K562 (cell line): ENCODE measurements at regions not wholly inside any gene's neighbourhood (a gene's known extent, or its start where the extent isn't known, plus 50 kb on each side); places are given as distances from the start of the nearest gene placed in this dataset.

ENCODE experiments used
- ATAC-seq: fragments of 200-7000 bp; cut with Tn5 transposase; 3 replicates; pipeline ENCODE4 v1.9.1; 2020; ENCODE audit warnings: moderate library complexity
- BruUV-seq: library from RNA; stranded (reverse); fragments of 400-500 nt; replicated peaks from 2 replicates; lab custom pipeline; 2021; lab: Mats Ljungman, UMichigan
- CTCF ChIA-PET: fragments of 300-600 bp; formaldehyde crosslinking; extraction: SDS; loops from one replicate; lab custom pipeline; 2021; ENCODE audit warnings: low intra/inter-chr PET ratio; lab: Yijun Ruan, JAX
- POLR2A ChIA-PET: fragments of 300-600, 350-650 bp; sonication (Branson Sonifier 250); formaldehyde crosslinking; extraction: SDS; loops from one replicate; lab custom pipeline; 2021; ENCODE audit warnings: antibody characterized with exemption, inconsistent platforms; lab: Yijun Ruan, JAX
- DNase-seq, 4 experiments: peaks; one replicate each; pipeline versions ENCODE4 v3.0.0 to v3.0.0-alpha.2; 2011 to 2018; ENCODE audit warnings: low spot score in 3 of 4, mixed read lengths in 3 of 4; ENCODE audit errors: extremely low read depth in 1 of 4
- FAIRE-seq: peaks from 2 replicates; lab custom pipeline; 2011; peaks lifted over from hg19 to GRCh38; lab: Jason Lieb, UNC
- H2AFZ ChIP-seq: 2 replicates; pipeline ENCODE4 v1.6.0; 2011; ENCODE audit warnings: low read depth, low read length, control low read depth, inconsistent platforms
- H3K27ac ChIP-seq: fragments of 200-600 bp; 3 replicates; pipeline ENCODE4 v1.8.0; 2011; ENCODE audit warnings: low read depth, mild to moderate bottlenecking, control low read depth, inconsistent platforms, low read length, moderate library complexity, mixed read lengths; ENCODE audit errors: extremely low read depth
- H3K27me3 ChIP-seq, 2 experiments: fragments of 300-600 bp in 1 of 2; 2 replicates in 1 of 2; 3 replicates in 1 of 2; pipeline versions ENCODE4 v1.6.0 to v1.8.0; 2011; ENCODE audit warnings: inconsistent platforms in 2 of 2, low read length in 2 of 2, mild to moderate bottlenecking in 1 of 2, mixed read lengths in 1 of 2, moderate library complexity in 1 of 2; ENCODE audit not compliant: control insufficient read depth in 2 of 2, insufficient read depth in 2 of 2
- H3K36me3 ChIP-seq: fragments of 300-600 bp; 3 replicates; pipeline ENCODE4 v1.8.0; 2011; ENCODE audit warnings: mild to moderate bottlenecking, low read length, inconsistent platforms; ENCODE audit not compliant: control insufficient read depth, insufficient read depth
- H3K4me1 ChIP-seq, 2 experiments: fragments of 200-600 bp in 1 of 2; replicated peaks in 1 of 2; 2 replicates in 1 of 2; 3 replicates in 1 of 2; pipeline versions ENCODE4 v1.5.1 to v1.8.0; 2011; ENCODE audit warnings: inconsistent platforms in 2 of 2, low read length in 2 of 2, mild to moderate bottlenecking in 1 of 2, mixed read lengths in 1 of 2, moderate library complexity in 1 of 2; ENCODE audit not compliant: control insufficient read depth in 2 of 2, insufficient read depth in 2 of 2
- H3K4me2 ChIP-seq: 2 replicates; pipeline ENCODE4 v1.6.1; 2011; ENCODE audit warnings: low read length, control low read depth, inconsistent platforms, mixed read lengths; ENCODE audit not compliant: insufficient read depth
- H3K4me3 ChIP-seq: fragments of 200-600 bp; sonication (generic), shearing (Covaris generic); 2 replicates; pipeline ENCODE4 v1.5.1; 2016; ENCODE audit warnings: control low read depth, inconsistent platforms
- H3K79me2 ChIP-seq: fragments of 200-600 bp; 3 replicates; pipeline ENCODE4 v1.8.0; 2011; ENCODE audit warnings: low read length, inconsistent platforms; ENCODE audit not compliant: control insufficient read depth, insufficient read depth
- H3K9ac ChIP-seq, 2 experiments: 2 replicates each; pipeline versions ENCODE4 v1.6.0 to v1.6.1; 2011; ENCODE audit warnings: low read depth in 2 of 2, low read length in 2 of 2, control low read depth in 1 of 2, inconsistent platforms in 1 of 2, mild to moderate bottlenecking in 1 of 2, mixed read lengths in 1 of 2; ENCODE audit not compliant: insufficient read depth in 1 of 2
- H3K9me1 ChIP-seq: one replicate; pipeline ENCODE4 v1.6.0; 2011; ENCODE audit warnings: inconsistent platforms, mild to moderate bottlenecking, low read length, moderate library complexity; ENCODE audit not compliant: control insufficient read depth, insufficient read depth
- H3K9me3 ChIP-seq: replicated peaks from 2 replicates; pipeline ENCODE4 v1.5.1; 2011; ENCODE audit warnings: low read depth, low read length, inconsistent platforms; ENCODE audit not compliant: control insufficient read depth, insufficient read depth
- H4K20me1 ChIP-seq: replicated peaks from 2 replicates; pipeline ENCODE4 v1.6.1; 2011; ENCODE audit warnings: low read length, inconsistent platforms, mixed read lengths; ENCODE audit not compliant: control insufficient read depth, insufficient read depth
- CHD4 ChIP-seq: fragments of 200-600 bp; sonication (generic); IDR thresholded peaks from 3 replicates; pipeline ENCODE4 v1.6.1; 2012; ENCODE audit warnings: low read depth, mild to moderate bottlenecking, mixed read lengths, low read length, inconsistent platforms; ENCODE audit not compliant: insufficient read depth, insufficient replicate concordance, poor library complexity, severe bottlenecking
- DDX20 ChIP-seq: fragments of 450-650 bp; IDR thresholded peaks from 2 replicates; pipeline ENCODE4 v1.6.1; 2016; ENCODE audit warnings: missing genetic modification characterization, low read depth, mild to moderate bottlenecking, missing compliant biosample characterization, moderate library complexity
- ELF1 ChIP-seq: fragments of 200-800 bp; sonication (Bioruptor generic); IDR thresholded peaks from 2 replicates; pipeline ENCODE4 v1.6.1; 2016; ENCODE audit warnings: missing genetic modification characterization, missing compliant biosample characterization
- GATAD2A ChIP-seq: fragments of 450-650 bp; IDR thresholded peaks from 2 replicates; pipeline ENCODE4 v1.6.1; 2017
- HNRNPUL1 ChIP-seq: fragments of 200-400 bp; formaldehyde crosslinking; IDR thresholded peaks from 2 replicates; pipeline ENCODE4 v1.6.1; 2017; ENCODE audit warnings: low read length
- LARP7 ChIP-seq: fragments of 450-650 bp; IDR thresholded peaks from 2 replicates; pipeline ENCODE4 v1.6.1; 2016
- RBM15 ChIP-seq: fragments of 200-400 bp; formaldehyde crosslinking; IDR thresholded peaks from 2 replicates; pipeline ENCODE4 v1.6.1; 2018; ENCODE audit warnings: mild to moderate bottlenecking, low read length, moderate library complexity; ENCODE audit not compliant: insufficient read depth
- SRSF3 ChIP-seq: fragments of 200-400 bp; formaldehyde crosslinking; IDR thresholded peaks from 2 replicates; pipeline ENCODE4 v1.6.1; 2016; ENCODE audit warnings: mild to moderate bottlenecking, low read length, moderate library complexity; ENCODE audit not compliant: insufficient read depth
- TCF7 ChIP-seq: sonication (generic); IDR thresholded peaks from 2 replicates; pipeline ENCODE4 v1.6.1; 2016; ENCODE audit warnings: antibody characterized with exemption, borderline replicate concordance
- TOE1 ChIP-seq, 2 experiments: fragments of 450-650 bp in 1 of 2; sonication (generic) in 1 of 2; formaldehyde crosslinking in 1 of 2; IDR thresholded peaks; 2 replicates each; pipeline versions ENCODE4 v1.7.1 to v1.8.0; 2016 to 2022; ENCODE audit warnings: borderline replicate concordance in 2 of 2, mild to moderate bottlenecking in 2 of 2, antibody characterized with exemption in 1 of 2, inconsistent platforms in 1 of 2, low read depth in 1 of 2, missing genetic modification reagents in 1 of 2, moderate library complexity in 1 of 2
- ZNF639 ChIP-seq, 2 experiments: fragments of 200-800 bp in 1 of 2; sonication (Bioruptor generic) in 1 of 2; sonication (generic) in 1 of 2; formaldehyde crosslinking in 1 of 2; IDR thresholded peaks in 1 of 2; conservative IDR thresholded peaks in 1 of 2; 2 replicates each; pipeline versions ENCODE4 v1.5.0 to v1.6.1; 2016 to 2020; ENCODE audit warnings: missing compliant biosample characterization in 1 of 2, missing genetic modification characterization in 1 of 2, missing genetic modification reagents in 1 of 2
- ZNF668 ChIP-seq: fragments of 250-450 bp; sonication (Bioruptor Pico); IDR thresholded peaks from 2 replicates; pipeline ENCODE4 v1.8.0; 2022; ENCODE audit warnings: mild to moderate bottlenecking, inconsistent platforms
- WGBS: fragments of 100-300 bp; shearing (Covaris generic); methylation state at CpG from one replicate; pipeline ENCODE4 v1.1.6; 2016; ENCODE audit warnings: low coverage, mixed read lengths; ENCODE audit not compliant: insufficient coverage; ENCODE audit errors: missing lambda C conversion rate; 5-methylcytosine and 5-hydroxymethylcytosine counted together
- in situ Hi-C: fragments of 300-500 bp; cut with MboI; formaldehyde crosslinking; loops from 4 replicates; pipeline ENCODE4 v1.15.0; 2018; ENCODE audit warnings: inconsistent platforms, mixed read lengths
- intact Hi-C: fragments of 100-400 bp; cut with micrococcal nuclease; formaldehyde crosslinking; loops from 2 replicates; pipeline ENCODE4 v1.14.2; 2022
- TF ChIP-seq, protein P1 (sequence below), 3 experiments: IDR thresholded peaks in 2 of 3; conservative IDR thresholded peaks in 1 of 3; 2 replicates each; pipeline ENCODE4 v1.5.1; 2011 to 2012; ENCODE audit warnings: low read length in 3 of 3, mild to moderate bottlenecking in 3 of 3, control low read depth in 2 of 3, improper control_type of control experiment in 1 of 3, inconsistent platforms in 1 of 3, low read depth in 1 of 3, mixed read lengths in 1 of 3, moderate library complexity in 1 of 3; ENCODE audit not compliant: insufficient read depth in 2 of 3

GRCh38 chr6:169367507-169367906 lies 113.9 kb upstream of the THBS2 start (continued):
- no peak for TF ChIP-seq ZNF639 (CRISPR knock-in tag; conservative IDR thresholded peaks at IDR 0.05 in 1 of 2, IDR thresholded peaks at IDR 0.05 in 1 of 2)
- no peak for TF ChIP-seq HNRNPUL1

- BruUV-seq, result no TSS peak
Observed at GRCh38 chr6:169366258-169366901, 112.7 kb upstream of the THBS2 start.

More at GRCh38 chr6:169366258-169366901, 112.7 kb upstream of the THBS2 start:
- ATAC-seq, result no peak
- POLR2A ChIA-PET, result no interaction called here
- Histone ChIP-seq H3K27ac (no peak overlapping the region), H3K9me1 (no peaks in the 10 kb centered on the region), H3K27me3 (peaks cover 4 to 39% of the 10 kb centered on the region in 2 experiments; a peak in 3 of 5 replicates), H3K9me3 (no peaks in the 10 kb centered on the region)
- WGBS, result under 1% methylated on average over 13 of the region's 13 CpGs
- TF ChIP-seq GATAD2A, result no peak
- no peak for TF ChIP-seq TCF7
- TF ChIP-seq TOE1 (IDR thresholded peaks at IDR 0.05; ENCODE audit: borderline replicate concordance), result no peak
- no peak for TF ChIP-seq TOE1 (CRISPR knock-in tag; IDR thresholded peaks at IDR 0.05; ENCODE audit: borderline replicate concordance, low read depth)
- no peak for TF ChIP-seq SRSF3
- TF ChIP-seq DDX20, result no peak
- no peak for TF ChIP-seq ZNF668 (CRISPR knock-in tag)
- no peak for TF ChIP-seq ELF1 (tag)
- no peak for TF ChIP-seq ZNF639 (CRISPR knock-in tag; conservative IDR thresholded peaks at IDR 0.05 in 1 of 2, IDR thresholded peaks at IDR 0.05 in 1 of 2)
- TF ChIP-seq LARP7, result no peak
- TF ChIP-seq, protein P1, sequence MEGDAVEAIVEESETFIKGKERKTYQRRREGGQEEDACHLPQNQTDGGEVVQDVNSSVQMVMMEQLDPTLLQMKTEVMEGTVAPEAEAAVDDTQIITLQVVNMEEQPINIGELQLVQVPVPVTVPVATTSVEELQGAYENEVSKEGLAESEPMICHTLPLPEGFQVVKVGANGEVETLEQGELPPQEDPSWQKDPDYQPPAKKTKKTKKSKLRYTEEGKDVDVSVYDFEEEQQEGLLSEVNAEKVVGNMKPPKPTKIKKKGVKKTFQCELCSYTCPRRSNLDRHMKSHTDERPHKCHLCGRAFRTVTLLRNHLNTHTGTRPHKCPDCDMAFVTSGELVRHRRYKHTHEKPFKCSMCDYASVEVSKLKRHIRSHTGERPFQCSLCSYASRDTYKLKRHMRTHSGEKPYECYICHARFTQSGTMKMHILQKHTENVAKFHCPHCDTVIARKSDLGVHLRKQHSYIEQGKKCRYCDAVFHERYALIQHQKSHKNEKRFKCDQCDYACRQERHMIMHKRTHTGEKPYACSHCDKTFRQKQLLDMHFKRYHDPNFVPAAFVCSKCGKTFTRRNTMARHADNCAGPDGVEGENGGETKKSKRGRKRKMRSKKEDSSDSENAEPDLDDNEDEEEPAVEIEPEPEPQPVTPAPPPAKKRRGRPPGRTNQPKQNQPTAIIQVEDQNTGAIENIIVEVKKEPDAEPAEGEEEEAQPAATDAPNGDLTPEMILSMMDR (IDR thresholded peaks at IDR 0.05 in 2 of 3, conservative IDR thresholded peaks at IDR 0.05 in 1 of 3; ENCODE audit: insufficient read depth in 2 of 3, low read depth in 1 of 3, low read length in 3 of 3), result no peak
- no peak for TF ChIP-seq CHD4
- no peak for TF ChIP-seq RBM15
- TF ChIP-seq, all 486 proteins: peak for 0
- H4K20me1 ChIP-seq, result no peaks in the 10 kb centered on the region
- FAIRE-seq, result no peak
- H3K79me2 ChIP-seq, result no peaks in the 10 kb centered on the region
- CTCF ChIA-PET, result no interaction called here
- in situ Hi-C loops (no loop called here), intact Hi-C loops (no loop called here)
- H3K4me3 ChIP-seq, result no peak overlapping the region
- no peak overlapping the region for H2AFZ ChIP-seq
- no peak overlapping the region for H3K4me2 ChIP-seq
- no peak for DNase-seq
- H3K36me3 ChIP-seq, result no peaks in the 10 kb centered on the region
- no peak overlapping the region for H3K9ac ChIP-seq
- H3K4me1 ChIP-seq, result peaks cover 0 to 4% of the 10 kb centered on the region in 2 experiments; a peak in 2 of 5 replicates
